VCaP (cell line): ENCODE measurements at regions not wholly inside any gene's neighbourhood (a gene's known extent, or its start where the extent isn't known, plus 50 kb on each side); places are given as distances from the start of the nearest gene placed in this dataset.

Source experiments
- H3K27ac ChIP-seq: fragments of 450-650 bp; 2 replicates; pipeline ENCODE4 v1.5.1; 2017
- TF ChIP-seq, protein P1 (sequence below): fragments of 450-650 bp; conservative IDR thresholded peaks from 2 replicates; pipeline ENCODE4 v1.5.1; 2017; ENCODE audit warnings: mild to moderate bottlenecking, moderate library complexity

DNA sequence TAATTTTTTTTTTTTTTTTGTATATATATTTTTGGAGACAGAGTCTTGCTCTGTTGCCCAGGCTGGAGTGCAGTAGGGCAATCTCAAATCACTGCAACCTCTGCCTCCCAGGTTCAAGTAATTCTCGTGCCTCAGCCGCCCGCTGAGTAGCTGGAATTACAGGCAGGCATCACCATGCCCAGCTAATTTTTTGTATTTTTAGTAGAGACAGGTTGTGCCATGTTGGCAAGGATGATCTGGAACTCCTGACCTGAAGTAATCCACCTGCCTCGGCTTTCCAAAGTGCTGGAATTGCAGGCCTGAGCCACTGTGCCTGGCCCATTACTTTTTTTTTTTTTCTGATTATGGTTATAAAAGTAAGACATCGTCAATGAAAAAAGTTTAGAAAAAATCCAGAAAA lies 84.0 kb upstream of the LMNB1 start:
- H3K27ac ChIP-seq: no peak overlapping the region
- TF ChIP-seq, protein P1, sequence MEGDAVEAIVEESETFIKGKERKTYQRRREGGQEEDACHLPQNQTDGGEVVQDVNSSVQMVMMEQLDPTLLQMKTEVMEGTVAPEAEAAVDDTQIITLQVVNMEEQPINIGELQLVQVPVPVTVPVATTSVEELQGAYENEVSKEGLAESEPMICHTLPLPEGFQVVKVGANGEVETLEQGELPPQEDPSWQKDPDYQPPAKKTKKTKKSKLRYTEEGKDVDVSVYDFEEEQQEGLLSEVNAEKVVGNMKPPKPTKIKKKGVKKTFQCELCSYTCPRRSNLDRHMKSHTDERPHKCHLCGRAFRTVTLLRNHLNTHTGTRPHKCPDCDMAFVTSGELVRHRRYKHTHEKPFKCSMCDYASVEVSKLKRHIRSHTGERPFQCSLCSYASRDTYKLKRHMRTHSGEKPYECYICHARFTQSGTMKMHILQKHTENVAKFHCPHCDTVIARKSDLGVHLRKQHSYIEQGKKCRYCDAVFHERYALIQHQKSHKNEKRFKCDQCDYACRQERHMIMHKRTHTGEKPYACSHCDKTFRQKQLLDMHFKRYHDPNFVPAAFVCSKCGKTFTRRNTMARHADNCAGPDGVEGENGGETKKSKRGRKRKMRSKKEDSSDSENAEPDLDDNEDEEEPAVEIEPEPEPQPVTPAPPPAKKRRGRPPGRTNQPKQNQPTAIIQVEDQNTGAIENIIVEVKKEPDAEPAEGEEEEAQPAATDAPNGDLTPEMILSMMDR: no peak

DNA sequence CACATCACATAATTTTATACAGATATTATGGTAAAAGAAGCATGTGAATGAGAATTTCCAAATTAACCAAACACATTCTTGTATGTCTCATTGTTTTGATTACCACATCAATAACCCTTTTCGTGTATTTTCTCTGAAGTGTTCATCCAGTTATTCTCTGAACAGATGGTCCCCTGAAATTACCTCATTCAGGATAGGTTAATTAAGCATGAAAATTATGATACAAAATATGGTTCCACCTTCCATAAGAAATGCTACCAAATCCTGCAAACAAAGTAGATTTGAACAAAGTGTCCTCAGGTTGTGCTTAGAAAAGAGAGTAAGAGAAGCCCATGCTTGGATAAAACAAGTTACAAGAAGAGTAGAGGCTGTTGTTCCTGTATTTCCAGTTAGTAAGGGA lies 83.1 kb upstream of the LMNB1 start:
- TF ChIP-seq, protein P1: no peak
- H3K27ac ChIP-seq: no peak overlapping the region

- TF ChIP-seq, protein P1: no peak
- H3K27ac ChIP-seq: no peak overlapping the region
Measured at GRCh38 chr5:126694403-126694802, 82.5 kb upstream of the LMNB1 start.

DNA sequence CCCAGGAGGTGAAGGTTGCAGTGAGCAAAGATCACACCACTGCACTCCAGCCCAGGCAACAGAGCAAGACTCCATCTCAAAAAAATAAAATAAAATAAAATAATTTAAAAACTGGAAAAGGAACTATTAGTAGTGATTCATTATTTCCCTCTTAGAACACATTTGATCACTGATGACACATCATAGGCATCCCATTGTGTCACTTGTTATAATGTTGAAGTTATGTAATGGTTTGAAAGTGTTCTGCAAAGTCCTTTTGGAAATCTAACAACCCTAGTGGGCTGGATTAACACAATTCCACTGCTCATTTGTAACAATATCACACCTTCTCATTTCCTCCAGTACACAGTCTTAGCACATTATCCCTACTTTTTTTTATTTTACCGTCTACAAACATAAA lies 81.8 kb upstream of the LMNB1 start:
- H3K27ac ChIP-seq: no peak overlapping the region
- TF ChIP-seq, protein P1: no peak

DNA sequence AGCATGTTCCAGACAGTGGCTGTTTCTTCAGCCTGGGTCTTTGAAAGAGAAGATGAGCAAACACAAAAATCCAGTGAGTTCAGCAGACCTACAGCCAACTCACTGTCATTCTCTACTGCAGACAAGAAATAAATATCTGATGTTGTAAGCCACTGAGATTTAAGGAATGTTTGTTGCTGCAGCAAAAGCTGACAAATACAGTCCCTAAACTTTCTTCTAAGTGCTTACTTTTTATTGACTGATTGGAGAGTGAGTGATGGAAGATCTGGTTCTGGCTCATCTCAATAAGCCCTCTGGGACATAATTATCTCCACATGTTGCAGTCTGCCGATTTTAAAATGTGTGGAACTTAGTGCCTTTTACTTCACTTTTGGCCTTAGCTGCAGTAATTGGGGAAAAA lies 69.9 kb upstream of the LMNB1 start:
- no peak overlapping the region for H3K27ac ChIP-seq
- TF ChIP-seq, protein P1: no peak

- H3K27ac ChIP-seq: no peak overlapping the region
- TF ChIP-seq, protein P1: no peak
Measured at GRCh38 chr5:126715765-126716164, 61.2 kb upstream of the LMNB1 start.

DNA sequence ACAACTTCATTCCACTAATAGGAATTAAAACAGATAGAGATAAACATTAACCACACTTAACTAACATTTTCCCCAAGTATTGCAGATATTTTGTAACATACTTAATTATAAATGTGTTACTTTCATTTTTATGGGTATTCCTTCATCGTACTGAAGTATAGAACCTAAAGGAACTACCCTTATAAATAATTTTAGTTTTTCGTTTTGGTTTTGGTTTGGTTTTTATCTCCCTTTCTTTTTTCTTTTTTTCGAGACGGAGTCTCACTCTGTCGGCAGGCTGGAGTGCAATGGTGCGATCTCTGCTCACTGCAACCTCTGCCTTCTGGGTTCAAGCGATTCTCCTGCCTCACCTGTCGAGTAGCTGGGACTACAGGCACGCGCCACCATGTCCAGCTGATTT lies 60.1 kb upstream of the LMNB1 start:
- TF ChIP-seq, protein P1: no peak
- no peak overlapping the region for H3K27ac ChIP-seq

- TF ChIP-seq, protein P1: no peak
- no peak overlapping the region for H3K27ac ChIP-seq
Measured at GRCh38 chr5:126718236-126718868, 58.6 kb upstream of the LMNB1 start.
